CD14-positive monocyte (primary cell): ENCODE measurements at regions not wholly inside any gene's neighbourhood (a gene's known extent, or its start where the extent isn't known, plus 50 kb on each side); places are given as distances from the start of the nearest gene placed in this dataset.

Source experiments
- DNase-seq, 3 donors: peaks; one replicate each; pipeline ENCODE4 v3.0.0-alpha.2; 2011 to 2022
- H2AFZ ChIP-seq: 2 replicates; pipeline ENCODE4 v1.6.0; 2012; ENCODE audit warnings: mild to moderate bottlenecking, low read depth, low read length, inconsistent platforms; ENCODE audit not compliant: insufficient read depth, poor library complexity, severe bottlenecking
- H3K27ac ChIP-seq, 2 donors: 1 replicate in 1 of 2; 2 replicates in 1 of 2; pipeline ENCODE4 v1.5.1; 2012 to 2013; ENCODE audit warnings: low read length in 2 of 2, control low read depth in 1 of 2, inconsistent platforms in 1 of 2, low read depth in 1 of 2, mild to moderate bottlenecking in 1 of 2
- H3K27me3 ChIP-seq, 2 donors: one replicate each; pipeline versions ENCODE4 v1.6.0 to v1.6.1; 2011 to 2013; ENCODE audit warnings: low read length in 2 of 2; ENCODE audit not compliant: control insufficient read depth in 2 of 2, insufficient read depth in 2 of 2
- H3K36me3 ChIP-seq, 2 donors: replicated peaks in 1 of 2; 1 replicate in 1 of 2; 2 replicates in 1 of 2; pipeline versions ENCODE4 v1.5.1 to v1.6.1; 2012 to 2013; ENCODE audit warnings: low read length in 2 of 2, control low read depth in 1 of 2, inconsistent platforms in 1 of 2, mild to moderate bottlenecking in 1 of 2; ENCODE audit not compliant: insufficient read depth in 2 of 2, control insufficient read depth in 1 of 2
- H3K4me1 ChIP-seq, 2 donors: 1 replicate in 1 of 2; 2 replicates in 1 of 2; pipeline versions ENCODE4 v1.5.1 to v1.6.1; 2012 to 2013; ENCODE audit warnings: low read length in 2 of 2, control low read depth in 1 of 2, inconsistent platforms in 1 of 2, mild to moderate bottlenecking in 1 of 2, moderate library complexity in 1 of 2; ENCODE audit not compliant: insufficient read depth in 2 of 2, control insufficient read depth in 1 of 2
- H3K4me2 ChIP-seq: replicated peaks from 2 replicates; pipeline ENCODE3; 2012; ENCODE audit warnings: low read length, moderate library complexity, mild to moderate bottlenecking; ENCODE audit not compliant: poor library complexity, severe bottlenecking; ENCODE audit errors: extremely low read depth
- H3K4me3 ChIP-seq, 3 experiments: fragments of 200-600 bp in 1 of 3; sonication (generic) in 1 of 3; replicated peaks in 1 of 3; 1 replicate in 2 of 3; 2 replicates in 1 of 3; pipeline ENCODE4 v1.5.1; 2011 to 2013; ENCODE audit warnings: low read length in 3 of 3, mild to moderate bottlenecking in 3 of 3, control low read depth in 2 of 3, low read depth in 2 of 3, inconsistent platforms in 1 of 3, moderate library complexity in 1 of 3
- H3K79me2 ChIP-seq: 2 replicates; pipeline ENCODE4 v1.6.0; 2012; ENCODE audit warnings: mild to moderate bottlenecking, control low read depth, inconsistent platforms, low read length, moderate library complexity; ENCODE audit not compliant: insufficient read depth
- H3K9ac ChIP-seq: 2 replicates; pipeline ENCODE4 v1.6.0; 2017; ENCODE audit warnings: low read length, mild to moderate bottlenecking; ENCODE audit not compliant: insufficient read depth, poor library complexity, severe bottlenecking
- H3K9me3 ChIP-seq, 2 donors: replicated peaks in 1 of 2; 1 replicate in 1 of 2; 2 replicates in 1 of 2; pipeline versions ENCODE4 v1.5.1 to v1.6.1; 2012 to 2013; ENCODE audit warnings: low read length in 2 of 2, control low read depth in 1 of 2; ENCODE audit not compliant: control insufficient read depth in 1 of 2, insufficient read depth in 1 of 2
- H4K20me1 ChIP-seq: 2 replicates; pipeline ENCODE4 v1.6.0; 2012; ENCODE audit warnings: mild to moderate bottlenecking, low read length, control low read depth, moderate library complexity; ENCODE audit not compliant: insufficient read depth
- H3K27ac Mint-ChIP-seq, 7 donors: one replicate each; pipeline ENCODE4 v1.8.0; 2020; ENCODE audit warnings: mild to moderate bottlenecking in 7 of 7, mixed read lengths in 7 of 7, moderate library complexity in 6 of 7, inconsistent platforms in 2 of 7
- H3K27me3 Mint-ChIP-seq, 3 donors: one replicate each; pipeline ENCODE4 v1.8.0; 2021 to 2022; ENCODE audit warnings: low read depth in 3 of 3, mild to moderate bottlenecking in 3 of 3, mixed read lengths in 3 of 3, moderate library complexity in 3 of 3, inconsistent platforms in 1 of 3
- H3K36me3 Mint-ChIP-seq, 2 donors: one replicate each; pipeline ENCODE4 v1.8.0; 2020; ENCODE audit warnings: mixed read lengths in 2 of 2, inconsistent platforms in 1 of 2, mild to moderate bottlenecking in 1 of 2
- H3K4me1 Mint-ChIP-seq: one replicate; pipeline ENCODE4 v1.8.0; 2020; ENCODE audit warnings: mild to moderate bottlenecking, mixed read lengths
- H3K4me3 Mint-ChIP-seq, 2 donors: one replicate each; pipeline ENCODE4 v1.8.0; 2020; ENCODE audit warnings: mild to moderate bottlenecking in 2 of 2, mixed read lengths in 2 of 2, moderate library complexity in 1 of 2
- H3K9me3 Mint-ChIP-seq, 7 donors: one replicate each; pipeline ENCODE4 v1.8.0; 2020 to 2022; ENCODE audit warnings: mixed read lengths in 7 of 7, mild to moderate bottlenecking in 6 of 7, moderate library complexity in 6 of 7, inconsistent platforms in 2 of 7
- WGBS: methylation state at CpG from one replicate; pipeline ENCODE4 v1.1.5; 2013; ENCODE audit warnings: missing lambda C conversion rate; ENCODE audit not compliant: insufficient coverage; 5-methylcytosine and 5-hydroxymethylcytosine counted together
- intact Hi-C, 2 donors: fragments of 100-400 bp; cut with micrococcal nuclease; formaldehyde crosslinking; loops; one replicate each; pipeline versions ENCODE4 v1.15.0 to v1.15.1; 2023
- TF ChIP-seq, protein P1 (sequence below): fragments of 200-600 bp; IDR thresholded peaks from one replicate; pipeline ENCODE4 v1.8.0; 2022; ENCODE audit warnings: antibody characterized with exemption, mild to moderate bottlenecking

DNA sequence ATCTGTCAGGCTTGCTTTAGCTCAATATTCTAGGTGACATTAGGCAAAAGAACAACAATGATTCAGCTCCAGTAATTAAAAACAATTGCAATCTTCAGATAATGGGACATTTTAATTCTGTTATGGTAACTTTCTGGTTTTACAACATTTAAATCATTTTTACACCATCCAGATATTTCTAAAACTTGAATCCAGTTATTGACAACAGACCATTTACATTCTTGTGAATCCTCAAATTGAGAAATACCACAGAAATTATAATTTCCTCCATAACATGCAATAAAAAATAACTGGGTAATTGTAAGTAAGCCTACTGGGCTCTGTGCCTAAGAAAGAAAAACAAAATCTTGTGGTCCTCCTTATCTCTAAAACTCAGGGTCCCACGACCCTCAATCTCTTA, 195.0 kb upstream of the S100G start:
- intact Hi-C loops, result no loop called here
- Mint-ChIP-seq H3K27me3 (peaks cover 1 to 14% (median 1%) of the 10 kb centered on the region in 3 donors), H3K36me3 (no peaks in the 10 kb centered on the region), H3K27ac (no peak overlapping the region), H3K4me3 (no peak overlapping the region), H3K9me3 (peaks cover 0 to 1% (median 0%) of the 10 kb centered on the region in 7 donors), H3K4me1 (peaks cover 2% of the 10 kb centered on the region)
- Histone ChIP-seq H3K9ac (no peak overlapping the region), H3K79me2 (no peaks in the 10 kb centered on the region), H3K4me1 (no peaks in the 10 kb centered on the region), H3K36me3 (no peaks in the 10 kb centered on the region), H3K4me3 (no peak overlapping the region), H2AFZ (no peak overlapping the region), H3K9me3 (no peaks in the 10 kb centered on the region), H4K20me1 (no peaks in the 10 kb centered on the region), H3K27ac (no peak overlapping the region), H3K4me2 (no peak overlapping the region), H3K27me3 (peaks cover 0 to 3% of the 10 kb centered on the region in 2 donors)
- DNase-seq, result no peak
- TF ChIP-seq, protein P1, sequence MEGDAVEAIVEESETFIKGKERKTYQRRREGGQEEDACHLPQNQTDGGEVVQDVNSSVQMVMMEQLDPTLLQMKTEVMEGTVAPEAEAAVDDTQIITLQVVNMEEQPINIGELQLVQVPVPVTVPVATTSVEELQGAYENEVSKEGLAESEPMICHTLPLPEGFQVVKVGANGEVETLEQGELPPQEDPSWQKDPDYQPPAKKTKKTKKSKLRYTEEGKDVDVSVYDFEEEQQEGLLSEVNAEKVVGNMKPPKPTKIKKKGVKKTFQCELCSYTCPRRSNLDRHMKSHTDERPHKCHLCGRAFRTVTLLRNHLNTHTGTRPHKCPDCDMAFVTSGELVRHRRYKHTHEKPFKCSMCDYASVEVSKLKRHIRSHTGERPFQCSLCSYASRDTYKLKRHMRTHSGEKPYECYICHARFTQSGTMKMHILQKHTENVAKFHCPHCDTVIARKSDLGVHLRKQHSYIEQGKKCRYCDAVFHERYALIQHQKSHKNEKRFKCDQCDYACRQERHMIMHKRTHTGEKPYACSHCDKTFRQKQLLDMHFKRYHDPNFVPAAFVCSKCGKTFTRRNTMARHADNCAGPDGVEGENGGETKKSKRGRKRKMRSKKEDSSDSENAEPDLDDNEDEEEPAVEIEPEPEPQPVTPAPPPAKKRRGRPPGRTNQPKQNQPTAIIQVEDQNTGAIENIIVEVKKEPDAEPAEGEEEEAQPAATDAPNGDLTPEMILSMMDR, result no peak
- no CpG with 5 or more reads among the region's 1 CpG for whole genome bisulfite sequencing

DNA sequence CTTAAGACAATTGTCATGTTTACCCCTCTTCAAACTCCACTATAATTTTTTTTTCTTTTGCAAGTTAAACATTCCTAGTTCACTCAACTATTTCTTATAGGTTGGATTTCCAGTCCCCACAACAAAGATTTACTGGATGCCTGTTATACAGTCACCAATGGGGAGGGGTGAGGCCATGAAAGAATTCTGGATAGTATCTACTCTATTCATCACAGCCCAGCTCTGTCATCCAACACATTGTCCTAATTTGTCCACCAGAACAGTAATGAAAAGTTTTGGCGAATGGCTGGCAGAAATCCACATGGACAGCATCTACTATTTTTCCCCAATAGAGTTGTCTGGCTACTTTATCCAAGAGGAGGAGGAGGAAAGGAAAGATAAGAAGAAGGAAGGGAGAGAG, 192.7 kb upstream of the S100G start:
- no peak overlapping the region for H3K9ac ChIP-seq
- Mint-ChIP-seq H3K4me3 (no peak overlapping the region), H3K27me3 (peaks cover 1 to 13% (median 1%) of the 10 kb centered on the region in 3 donors), H3K36me3 (no peaks in the 10 kb centered on the region), H3K4me1 (peaks cover 2% of the 10 kb centered on the region), H3K9me3 (peaks cover 0 to 1% (median 0%) of the 10 kb centered on the region in 7 donors), H3K27ac (no peak overlapping the region)
- H3K27me3 ChIP-seq, result no peaks in the 10 kb centered on the region
- H4K20me1 ChIP-seq, result no peaks in the 10 kb centered on the region
- H3K4me2 ChIP-seq, result no peak overlapping the region
- no peak for DNase-seq
- H2AFZ ChIP-seq, result no peak overlapping the region
- H3K36me3 ChIP-seq, result no peaks in the 10 kb centered on the region
- H3K79me2 ChIP-seq, result no peaks in the 10 kb centered on the region
- TF ChIP-seq, protein P1, result no peak
- intact Hi-C loops, result no loop called here
- no peaks in the 10 kb centered on the region for H3K4me1 ChIP-seq
- H3K4me3 ChIP-seq, result no peak overlapping the region
- no peaks in the 10 kb centered on the region for H3K9me3 ChIP-seq
- no peak overlapping the region for H3K27ac ChIP-seq
- WGBS, result no CpG with 5 or more reads among the region's 1 CpG
